Iris pigment epithelial cell (primary cell): ENCODE measurements at regions not wholly inside any gene's neighbourhood (a gene's known extent, or its start where the extent isn't known, plus 50 kb on each side); places are given as distances from the start of the nearest gene placed in this dataset.

Experiments used
- DNase-seq: peaks from one replicate; pipeline ENCODE4 v3.0.0-alpha.2; 2011; ENCODE audit warnings: low read depth

GRCh38 chr17:69764146-69764545, 310.9 kb upstream of the KCNJ16 start:
- DNase-seq = peak; percentile 61

- no peak for DNase-seq
Measured at GRCh38 chr17:69769050-69769449, 306.0 kb upstream of the KCNJ16 start.

GRCh38 chr17:69773081-69773480, 301.9 kb upstream of the KCNJ16 start:
- peak; percentile 57 for DNase-seq

GRCh38 chr17:69779378-69780214, 295.4 kb upstream of the KCNJ16 start:
- DNase-seq = peak; percentile 97

GRCh38 chr17:69783865-69784264, 291.2 kb upstream of the KCNJ16 start:
- DNase-seq = no peak

GRCh38 chr17:69788957-69789356, 286.1 kb upstream of the KCNJ16 start:
- DNase-seq = no peak

GRCh38 chr17:69796078-69796477, 278.9 kb upstream of the KCNJ16 start:
- DNase-seq = no peak

GRCh38 chr17:69800870-69801269, 274.2 kb upstream of the KCNJ16 start:
- DNase-seq = no peak

- DNase-seq = no peak
Measured at GRCh38 chr17:69801368-69801767, 273.7 kb upstream of the KCNJ16 start.

- DNase-seq = no peak
Measured at GRCh38 chr17:69802045-69802740, 272.8 kb upstream of the KCNJ16 start.

GRCh38 chr17:69809331-69809730, 265.7 kb upstream of the KCNJ16 start:
- peak; percentile 71 for DNase-seq

GRCh38 chr17:69810326-69810965, 264.6 kb upstream of the KCNJ16 start:
- peak; percentile 37 for DNase-seq

GRCh38 chr17:69812240-69812837, 262.7 kb upstream of the KCNJ16 start:
- DNase-seq = peak; percentile 66

- DNase-seq = no peak
Measured at GRCh38 chr17:69814031-69814430, 261.0 kb upstream of the KCNJ16 start.

GRCh38 chr17:69815406-69815805, 259.6 kb upstream of the KCNJ16 start:
- no peak for DNase-seq

GRCh38 chr17:69818467-69818866, 256.6 kb upstream of the KCNJ16 start:
- peak; percentile 78 for DNase-seq

GRCh38 chr17:69819316-69820087, 255.5 kb upstream of the KCNJ16 start:
- peak; percentile 58 for DNase-seq

GRCh38 chr17:69820876-69821473, 254.1 kb upstream of the KCNJ16 start:
- DNase-seq = no peak

GRCh38 chr17:69822314-69822875, 252.6 kb upstream of the KCNJ16 start:
- no peak for DNase-seq

GRCh38 chr17:69828087-69828486, 246.9 kb upstream of the KCNJ16 start:
- DNase-seq = peak; percentile 54

- no peak for DNase-seq
Measured at GRCh38 chr17:69834494-69834893, 240.5 kb upstream of the KCNJ16 start.
